Lower leg skin (tissue), 4 donors: ENCODE measurements at regions not wholly inside any gene's neighbourhood (a gene's known extent, or its start where the extent isn't known, plus 50 kb on each side); places are given as distances from the start of the nearest gene placed in this dataset.

Experiments
- DNase-seq, 2 donors: peaks; one replicate each; pipeline ENCODE4 v3.0.0-alpha.2; 2019; ENCODE audit warnings: low spot score in 2 of 2
- H3K4me3 ChIP-seq: fragments of 200-600 bp; sonication (generic); 2 replicates; pipeline ENCODE4 v1.5.1; 2017; ENCODE audit warnings: mild to moderate bottlenecking, low read depth; ENCODE audit not compliant: poor library complexity, severe bottlenecking
- POLR2A ChIP-seq, 2 donors: fragments of 450-650 bp; IDR thresholded peaks; one replicate each; pipeline ENCODE4 v1.6.1; 2016 to 2017; ENCODE audit warnings: antibody characterized with exemption in 2 of 2, mild to moderate bottlenecking in 1 of 2, moderate library complexity in 1 of 2
- WGBS, 2 donors: methylation state at CpG; one replicate each; pipeline ENCODE4 v1.1.5; 2018; 5-methylcytosine and 5-hydroxymethylcytosine counted together
- intact Hi-C: fragments of 100-400 bp; cut with DNase I; formaldehyde crosslinking; loops from one replicate; pipeline ENCODE4 v1.15.0; 2023; ENCODE audit warnings: low total_unique reads
- TF ChIP-seq, protein P1 (sequence below), 3 donors: fragments of 450-650 bp; IDR thresholded peaks; one replicate each; pipeline ENCODE4 v1.5.1; 2016; ENCODE audit warnings: antibody characterized with exemption in 3 of 3, mild to moderate bottlenecking in 3 of 3, moderate library complexity in 2 of 3

DNA sequence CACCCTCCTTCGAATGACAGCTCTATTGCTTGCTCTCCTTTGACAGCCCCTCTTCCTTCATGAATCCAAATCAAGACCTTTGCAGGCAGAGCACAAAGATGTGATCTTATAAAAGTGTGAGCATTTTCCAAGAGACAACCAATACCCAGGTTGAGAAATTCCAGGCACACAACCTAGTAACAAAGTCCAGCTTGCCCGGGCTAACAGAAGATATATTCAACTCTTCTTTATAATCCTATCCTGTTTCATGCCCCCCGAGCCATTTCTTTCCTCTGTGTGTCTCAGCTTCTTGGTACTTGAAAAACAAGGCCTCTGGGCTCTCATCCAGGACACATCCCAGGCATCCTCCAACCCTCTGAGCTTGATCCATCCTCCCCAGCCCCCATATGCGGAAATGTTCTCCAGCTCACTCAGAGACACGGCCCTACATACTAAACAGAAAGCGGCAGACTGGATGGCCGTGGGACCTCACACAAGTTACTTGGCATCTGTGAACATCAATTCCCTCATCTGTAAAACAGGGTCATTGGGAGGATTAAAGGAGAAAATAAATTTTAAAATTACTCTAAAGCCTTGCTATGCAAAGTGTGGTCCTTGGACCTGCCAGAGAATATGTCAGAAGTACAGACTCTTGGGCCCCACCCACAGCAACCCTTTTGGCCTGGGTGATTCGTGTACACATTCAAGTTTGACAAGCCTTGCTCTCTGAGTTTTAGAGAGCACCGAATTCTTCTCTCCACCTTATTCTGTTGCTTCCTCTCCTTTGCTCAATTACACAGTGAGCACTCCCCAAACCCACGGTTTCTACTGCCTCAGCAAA, 627.0 kb downstream of the BCOR start:
- WGBS, 2 donors, result 38 to 43% methylated on average over 10 of the region's 10 CpGs
- DNase-seq, result no peak
- TF ChIP-seq, protein P1, sequence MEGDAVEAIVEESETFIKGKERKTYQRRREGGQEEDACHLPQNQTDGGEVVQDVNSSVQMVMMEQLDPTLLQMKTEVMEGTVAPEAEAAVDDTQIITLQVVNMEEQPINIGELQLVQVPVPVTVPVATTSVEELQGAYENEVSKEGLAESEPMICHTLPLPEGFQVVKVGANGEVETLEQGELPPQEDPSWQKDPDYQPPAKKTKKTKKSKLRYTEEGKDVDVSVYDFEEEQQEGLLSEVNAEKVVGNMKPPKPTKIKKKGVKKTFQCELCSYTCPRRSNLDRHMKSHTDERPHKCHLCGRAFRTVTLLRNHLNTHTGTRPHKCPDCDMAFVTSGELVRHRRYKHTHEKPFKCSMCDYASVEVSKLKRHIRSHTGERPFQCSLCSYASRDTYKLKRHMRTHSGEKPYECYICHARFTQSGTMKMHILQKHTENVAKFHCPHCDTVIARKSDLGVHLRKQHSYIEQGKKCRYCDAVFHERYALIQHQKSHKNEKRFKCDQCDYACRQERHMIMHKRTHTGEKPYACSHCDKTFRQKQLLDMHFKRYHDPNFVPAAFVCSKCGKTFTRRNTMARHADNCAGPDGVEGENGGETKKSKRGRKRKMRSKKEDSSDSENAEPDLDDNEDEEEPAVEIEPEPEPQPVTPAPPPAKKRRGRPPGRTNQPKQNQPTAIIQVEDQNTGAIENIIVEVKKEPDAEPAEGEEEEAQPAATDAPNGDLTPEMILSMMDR (IDR thresholded peaks at IDR 0.05), result no peak
- no peak for TF ChIP-seq POLR2A (IDR thresholded peaks at IDR 0.05)

DNA sequence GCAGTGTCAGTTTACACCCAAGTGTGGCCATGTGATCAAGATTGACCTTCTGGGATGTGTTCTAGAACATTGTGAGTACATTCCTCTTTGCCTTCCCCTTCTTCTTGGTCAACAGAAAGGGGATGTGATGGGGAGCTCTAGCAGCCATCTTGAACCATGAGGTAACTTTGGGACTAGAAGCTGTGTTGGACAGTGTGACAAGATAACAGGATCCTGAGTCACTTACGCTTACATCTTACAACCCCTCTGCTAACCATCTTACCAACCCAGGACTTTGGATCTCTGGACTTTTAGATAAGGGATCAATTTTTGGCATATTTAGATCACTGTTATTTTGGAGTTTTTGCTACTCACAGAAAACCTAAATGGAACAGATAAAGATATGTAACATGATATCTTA, 625.6 kb downstream of the BCOR start:
- TF ChIP-seq POLR2A (IDR thresholded peaks at IDR 0.05), result no peak
- TF ChIP-seq, protein P1 (IDR thresholded peaks at IDR 0.05), result no peak
- no peak overlapping the region for H3K4me3 ChIP-seq
- 93 to 100% methylated on average over 1 of the region's 1 CpG for WGBS, 2 donors
- intact Hi-C loops, result no loop called here
- DNase-seq, result no peak

More for the DNA sequence above, 627.0 kb downstream of the BCOR start:
- intact Hi-C loops, result no loop called here
- no peak overlapping the region for H3K4me3 ChIP-seq

DNA sequence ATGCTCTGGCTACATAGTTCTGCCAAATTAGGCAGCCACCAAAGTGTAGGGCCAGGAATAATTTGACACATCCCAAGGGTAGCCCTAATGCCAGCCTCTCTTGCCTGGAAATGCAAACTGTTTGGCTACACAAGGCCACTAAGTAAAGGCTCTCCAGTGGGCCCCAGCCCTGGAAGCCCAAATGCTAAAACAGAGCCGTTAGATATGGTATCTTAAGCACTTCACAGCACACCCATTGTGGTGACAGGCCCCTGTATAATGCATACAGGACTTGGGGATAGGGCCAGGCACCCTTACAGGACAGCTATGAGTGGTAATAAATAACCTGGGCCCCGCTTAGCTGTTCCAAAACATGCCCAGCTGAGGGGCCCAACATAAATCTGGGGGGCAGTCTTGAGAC, 623.9 kb downstream of the BCOR start:
- H3K4me3 ChIP-seq, result no peak overlapping the region
- intact Hi-C loops, result no loop called here
- no peak for DNase-seq
- WGBS, 2 donors, result 74 to 91% methylated on average over 2 of the region's 2 CpGs
- TF ChIP-seq POLR2A (IDR thresholded peaks at IDR 0.05), result no peak
- TF ChIP-seq, protein P1 (IDR thresholded peaks at IDR 0.05), result no peak

DNA sequence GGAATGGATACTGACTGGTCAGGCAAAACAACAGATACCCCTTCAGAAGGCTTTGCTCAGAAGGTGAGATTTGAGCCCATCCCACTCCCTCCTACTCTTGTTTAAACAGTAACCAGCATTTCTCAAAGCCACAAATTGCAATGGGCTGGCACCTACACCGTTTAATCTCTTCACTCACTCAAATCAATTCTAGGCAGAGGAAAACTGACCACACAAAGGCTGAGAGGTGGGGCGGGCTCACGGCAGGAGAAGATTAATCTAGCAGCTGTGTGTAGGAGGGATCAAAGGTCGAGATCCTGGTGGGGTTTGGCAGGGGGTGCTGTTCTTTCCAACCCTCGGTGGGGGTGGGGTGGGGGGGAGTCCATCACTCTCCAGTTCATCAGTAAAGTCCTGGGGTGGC, 622.4 kb downstream of the BCOR start:
- TF ChIP-seq, protein P1 (IDR thresholded peaks at IDR 0.05), result no peak
- TF ChIP-seq POLR2A (IDR thresholded peaks at IDR 0.05), result no peak
- WGBS, 2 donors, result 64 to 81% methylated on average over 5 of the region's 5 CpGs
- intact Hi-C loops, result no loop called here

DNA sequence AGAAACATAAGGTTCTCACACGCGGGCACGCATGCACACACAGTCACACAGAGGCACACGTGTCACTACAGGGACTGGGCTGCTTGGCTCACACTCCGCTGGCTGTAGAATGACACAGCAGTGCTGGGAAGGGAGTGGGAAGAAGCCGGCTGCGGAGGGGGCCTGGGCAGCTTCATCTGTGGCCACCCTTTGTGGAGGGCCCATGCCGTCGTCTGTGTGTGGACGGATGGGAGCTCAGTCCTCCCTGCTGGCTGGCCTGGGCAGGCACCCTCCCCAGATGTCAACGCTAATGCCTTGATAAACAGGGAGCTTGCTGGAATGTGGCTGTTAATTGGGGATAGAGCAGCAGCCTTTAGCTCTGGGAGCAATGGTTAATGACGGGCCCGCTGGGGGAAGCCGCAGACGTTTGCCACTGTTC, 621.1 kb downstream of the BCOR start:
- 75 to 82% methylated on average over 11 to 15 of the region's 15 CpGs for WGBS, 2 donors
- DNase-seq, result no peak

More for the DNA sequence above, 622.4 kb downstream of the BCOR start:
- no peak overlapping the region for H3K4me3 ChIP-seq
- peak in 1 of 2 donors; percentile 49 for DNase-seq

More for the DNA sequence above, 621.1 kb downstream of the BCOR start:
- TF ChIP-seq, protein P1 (IDR thresholded peaks at IDR 0.05), result no peak
- TF ChIP-seq POLR2A (IDR thresholded peaks at IDR 0.05), result no peak
- intact Hi-C loops, result no loop called here
- no peak overlapping the region for H3K4me3 ChIP-seq
